Spleen (tissue), 11 donors: ENCODE measurements at regions not wholly inside any gene's neighbourhood (a gene's known extent, or its start where the extent isn't known, plus 50 kb on each side); places are given as distances from the start of the nearest gene placed in this dataset.

Experiments
- DNase-seq: peaks from one replicate; pipeline ENCODE4 v3.0.0-alpha.2; 2020
- H3K27ac ChIP-seq, 8 donors: fragments of 200-600 bp; sonication (generic) in 7 of 8; 1 replicate in 4 of 8; 2 replicates in 4 of 8; pipeline versions ENCODE4 v1.5.0 to v1.8.0; 2016 to 2021; ENCODE audit warnings: inconsistent platforms in 4 of 8, mild to moderate bottlenecking in 4 of 8, moderate library complexity in 1 of 8
- H3K27me3 ChIP-seq, 7 donors: fragments of 200-600 bp; sonication (generic) in 6 of 7; replicated peaks in 1 of 7; 1 replicate in 4 of 7; 2 replicates in 3 of 7; pipeline versions ENCODE4 v1.5.0 to v1.8.0; 2016 to 2021; ENCODE audit warnings: inconsistent platforms in 3 of 7, mild to moderate bottlenecking in 1 of 7
- H3K36me3 ChIP-seq, 6 donors: fragments of 200-600 bp; sonication (generic) in 5 of 6; 1 replicate in 4 of 6; 2 replicates in 2 of 6; pipeline versions ENCODE4 v1.5.0 to v1.8.0; 2016 to 2021; ENCODE audit warnings: inconsistent platforms in 2 of 6
- H3K4me1 ChIP-seq, 6 donors: fragments of 200-600 bp; sonication (generic) in 5 of 6; 1 replicate in 3 of 6; 2 replicates in 3 of 6; pipeline versions ENCODE4 v1.5.0 to v1.8.0; 2016 to 2021; ENCODE audit warnings: inconsistent platforms in 3 of 6
- H3K4me3 ChIP-seq, 8 donors: fragments of 200-600 bp; sonication (generic) in 7 of 8; 1 replicate in 4 of 8; 2 replicates in 4 of 8; pipeline versions ENCODE4 v1.5.0 to v1.8.0; 2016 to 2021; ENCODE audit warnings: inconsistent platforms in 4 of 8, mild to moderate bottlenecking in 4 of 8, moderate library complexity in 2 of 8
- H3K9me3 ChIP-seq, 8 donors: fragments of 200-600 bp; sonication (generic) in 7 of 8; 1 replicate in 4 of 8; 2 replicates in 4 of 8; pipeline versions ENCODE4 v1.5.0 to v1.8.0; 2016 to 2021; ENCODE audit warnings: inconsistent platforms in 4 of 8
- CTCF ChIP-seq, 11 experiments: fragments of 200-600 bp in 7 of 11; fragments of 450-650 bp in 4 of 11; sonication (generic) in 4 of 11; IDR thresholded peaks in 8 of 11; conservative IDR thresholded peaks in 3 of 11; 1 replicate in 7 of 11; 2 replicates in 4 of 11; pipeline versions ENCODE4 v1.4.0 to v1.8.0; 2016 to 2021; ENCODE audit warnings: antibody characterized with exemption in 11 of 11, inconsistent platforms in 4 of 11, mild to moderate bottlenecking in 1 of 11
- POLR2A ChIP-seq, 3 donors: fragments of 450-650 bp; IDR thresholded peaks; one replicate each; pipeline ENCODE4 v1.5.1; 2017; ENCODE audit warnings: antibody characterized with exemption in 3 of 3, mild to moderate bottlenecking in 1 of 3
- POLR2AphosphoS5 ChIP-seq, 3 donors: sonication (generic); formaldehyde crosslinking; IDR thresholded peaks; one replicate each; pipeline ENCODE4 v1.5.1; 2017; ENCODE audit warnings: antibody characterized with exemption in 3 of 3
- WGBS, 5 donors: extraction: QIAGEN DNeasy Blood & Tissue Kit in 3 of 5; methylation state at CpG; one replicate each; pipeline versions ENCODE4 v1.1.5 to v1.1.7; 2013 to 2018; 5-methylcytosine and 5-hydroxymethylcytosine counted together
- intact Hi-C: fragments of 100-400 bp; cut with DNase I; formaldehyde crosslinking; loops from one replicate; pipeline ENCODE4 v1.15.0; 2023; ENCODE audit warnings: low total_unique reads
- donor health status: healthy with polysubstance abuse.
- donor health status: DM: no; HTN: no; CAD: no; lungs with moderate emphysema.
- donor health status: DM: no; HTN: no; CAD: no.
- donor health status: Bipolar disorder and iron deficiency.
- donor health status: healthy.
- donor health status: DM: no; HTN: no; CAD: no.
- donor health status: DM: yes; HTN: yes; CAD: no.

GRCh38 chr11:116272181-116272789 is 500.5 kb downstream of the BUD13 start:
- intact Hi-C loops: loop anchor here (10.0 kb wide), 1 partner anchor 947 kb away; no protein-coding TSS in a partner anchor
- DNase-seq: no peak
- 62 to 73% (median 63%) methylated on average over 8 of the region's 8 CpGs for WGBS, 5 donors
- H3K27me3 ChIP-seq: peaks cover 0 to 41% (median 4%) of the 10 kb centered on the region in 7 donors
- H3K36me3 ChIP-seq: no peaks in the 10 kb centered on the region
- H3K9me3 ChIP-seq: no peaks in the 10 kb centered on the region
- H3K27ac ChIP-seq: no peak overlapping the region
- TF ChIP-seq CTCF (IDR thresholded peaks at IDR 0.05 in 8 of 11, conservative IDR thresholded peaks at IDR 0.05 in 3 of 11) (no peak), POLR2A (IDR thresholded peaks at IDR 0.05) (no peak), POLR2AphosphoS5 (IDR thresholded peaks at IDR 0.05) (no peak)
- H3K4me3 ChIP-seq: no peak overlapping the region
- H3K4me1 ChIP-seq: peaks cover 0 to 7% (median 0%) of the 10 kb centered on the region in 6 donors

GRCh38 chr11:116271479-116271878 is 501.3 kb downstream of the BUD13 start:
- no peaks in the 10 kb centered on the region for H3K9me3 ChIP-seq
- no peak overlapping the region for H3K27ac ChIP-seq
- no peak for DNase-seq
- H3K27me3 ChIP-seq: peaks cover 0 to 33% (median 0%) of the 10 kb centered on the region in 7 donors
- TF ChIP-seq POLR2A (IDR thresholded peaks at IDR 0.05) (no peak), POLR2AphosphoS5 (IDR thresholded peaks at IDR 0.05) (no peak), CTCF (IDR thresholded peaks at IDR 0.05 in 8 of 11, conservative IDR thresholded peaks at IDR 0.05 in 3 of 11) (no peak)
- 66 to 82% (median 75%) methylated on average over 6 of the region's 6 CpGs for WGBS, 5 donors
- intact Hi-C loops: loop anchor here (10.0 kb wide), 1 partner anchor 947 kb away; no protein-coding TSS in a partner anchor
- H3K4me1 ChIP-seq: peaks cover 0 to 3% (median 0%) of the 10 kb centered on the region in 6 donors
- H3K4me3 ChIP-seq: no peak overlapping the region
- H3K36me3 ChIP-seq: no peaks in the 10 kb centered on the region

GRCh38 chr11:116267146-116267545 is 505.6 kb downstream of the BUD13 start:
- intact Hi-C loops: no loop called here
- Histone ChIP-seq H3K4me3 (no peak overlapping the region), H3K9me3 (no peaks in the 10 kb centered on the region), H3K27ac (no peak overlapping the region), H3K27me3 (peaks cover 0 to 26% (median 0%) of the 10 kb centered on the region in 7 donors), H3K4me1 (no peaks in the 10 kb centered on the region), H3K36me3 (no peaks in the 10 kb centered on the region)
- TF ChIP-seq POLR2A (IDR thresholded peaks at IDR 0.05) (no peak), POLR2AphosphoS5 (IDR thresholded peaks at IDR 0.05) (no peak), CTCF (IDR thresholded peaks at IDR 0.05 in 8 of 11, conservative IDR thresholded peaks at IDR 0.05 in 3 of 11) (no peak)
- WGBS, 5 donors: 71 to 81% (median 75%) methylated on average over 4 to 5 of the region's 5 CpGs
- no peak for DNase-seq

- TF ChIP-seq POLR2A (IDR thresholded peaks at IDR 0.05) (no peak), POLR2AphosphoS5 (IDR thresholded peaks at IDR 0.05) (no peak), CTCF (IDR thresholded peaks at IDR 0.05 in 8 of 11, conservative IDR thresholded peaks at IDR 0.05 in 3 of 11) (no peak)
- H3K9me3 ChIP-seq: no peaks in the 10 kb centered on the region
- no peak for DNase-seq
- 57 to 68% (median 59%) methylated on average over 8 of the region's 8 CpGs for WGBS, 5 donors
- no peak overlapping the region for H3K27ac ChIP-seq
- intact Hi-C loops: no loop called here
- no peak overlapping the region for H3K4me3 ChIP-seq
- no peaks in the 10 kb centered on the region for H3K36me3 ChIP-seq
- H3K4me1 ChIP-seq: no peaks in the 10 kb centered on the region
- peaks cover 0 to 33% (median 0%) of the 10 kb centered on the region in 7 donors for H3K27me3 ChIP-seq
Measured at GRCh38 chr11:116263770-116264169, 509.0 kb downstream of the BUD13 start.
